HUES48 (cell line): ENCODE measurements at regions not wholly inside any gene's neighbourhood (a gene's known extent, or its start where the extent isn't known, plus 50 kb on each side); places are given as distances from the start of the nearest gene placed in this dataset.

Experiments
- H3K27ac ChIP-seq: one replicate; pipeline ENCODE4 v1.7.0; 2013; ENCODE audit warnings: low read depth, low read length, inconsistent platforms
- H3K27me3 ChIP-seq: 2 replicates; pipeline ENCODE4 v1.6.1; 2013; ENCODE audit warnings: mild to moderate bottlenecking, low read length; ENCODE audit not compliant: control insufficient read depth, insufficient read depth
- H3K36me3 ChIP-seq: 2 replicates; pipeline ENCODE4 v1.6.1; 2013; ENCODE audit warnings: low read length; ENCODE audit not compliant: control insufficient read depth, insufficient read depth
- H3K4me1 ChIP-seq: 2 replicates; pipeline ENCODE4 v1.6.1; 2013; ENCODE audit warnings: mild to moderate bottlenecking, low read length; ENCODE audit not compliant: control insufficient read depth, insufficient read depth
- H3K4me3 ChIP-seq: 2 replicates; pipeline ENCODE4 v1.5.1; 2013; ENCODE audit warnings: mild to moderate bottlenecking, low read depth, low read length
- H3K9ac ChIP-seq: 2 replicates; pipeline ENCODE4 v1.6.1; 2013; ENCODE audit warnings: mild to moderate bottlenecking, low read depth, low read length, moderate library complexity
- H3K9me3 ChIP-seq: 2 replicates; pipeline ENCODE4 v1.6.1; 2013; ENCODE audit warnings: low read length; ENCODE audit not compliant: control insufficient read depth, insufficient read depth

- Histone ChIP-seq H3K4me1 (no peaks in the 10 kb centered on the region), H3K27me3 (no peaks in the 10 kb centered on the region), H3K36me3 (no peaks in the 10 kb centered on the region), H3K4me3 (no peak overlapping the region), H3K9me3 (no peaks in the 10 kb centered on the region), H3K9ac (no peak overlapping the region), H3K27ac (no peak overlapping the region)
Measured at GRCh38 chr5:175242207-175242606, 201.8 kb downstream of the DRD1 start.

GRCh38 chr5:175238326-175238725 is 205.7 kb downstream of the DRD1 start:
- no peak overlapping the region for H3K27ac ChIP-seq
- H3K4me3 ChIP-seq, result no peak overlapping the region
- no peaks in the 10 kb centered on the region for H3K4me1 ChIP-seq
- H3K9me3 ChIP-seq, result no peaks in the 10 kb centered on the region
- H3K36me3 ChIP-seq, result no peaks in the 10 kb centered on the region
- no peak overlapping the region for H3K9ac ChIP-seq
- no peaks in the 10 kb centered on the region for H3K27me3 ChIP-seq

DNA sequence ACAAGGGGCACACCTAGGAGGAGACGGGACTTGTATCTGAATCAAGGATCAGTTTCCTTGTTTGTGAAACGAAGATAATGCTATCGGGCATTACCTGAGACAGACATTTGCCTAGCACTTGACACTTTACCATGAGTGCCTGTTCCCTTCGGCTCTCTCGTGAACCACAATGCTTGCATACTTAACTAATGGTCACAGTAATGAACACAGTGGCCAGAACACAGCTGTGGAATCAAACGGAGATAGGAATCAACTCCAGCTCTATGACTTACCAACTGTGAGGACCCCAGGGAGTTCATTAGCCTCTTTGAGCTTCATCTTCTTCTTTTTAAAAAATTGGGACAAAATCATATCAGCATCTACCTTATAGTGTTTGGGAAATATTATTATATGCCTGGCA is 207.8 kb downstream of the DRD1 start:
- Histone ChIP-seq H3K9ac (no peak overlapping the region), H3K4me1 (no peaks in the 10 kb centered on the region), H3K4me3 (no peak overlapping the region), H3K36me3 (no peaks in the 10 kb centered on the region), H3K27ac (no peak overlapping the region), H3K27me3 (no peaks in the 10 kb centered on the region), H3K9me3 (no peaks in the 10 kb centered on the region)

DNA sequence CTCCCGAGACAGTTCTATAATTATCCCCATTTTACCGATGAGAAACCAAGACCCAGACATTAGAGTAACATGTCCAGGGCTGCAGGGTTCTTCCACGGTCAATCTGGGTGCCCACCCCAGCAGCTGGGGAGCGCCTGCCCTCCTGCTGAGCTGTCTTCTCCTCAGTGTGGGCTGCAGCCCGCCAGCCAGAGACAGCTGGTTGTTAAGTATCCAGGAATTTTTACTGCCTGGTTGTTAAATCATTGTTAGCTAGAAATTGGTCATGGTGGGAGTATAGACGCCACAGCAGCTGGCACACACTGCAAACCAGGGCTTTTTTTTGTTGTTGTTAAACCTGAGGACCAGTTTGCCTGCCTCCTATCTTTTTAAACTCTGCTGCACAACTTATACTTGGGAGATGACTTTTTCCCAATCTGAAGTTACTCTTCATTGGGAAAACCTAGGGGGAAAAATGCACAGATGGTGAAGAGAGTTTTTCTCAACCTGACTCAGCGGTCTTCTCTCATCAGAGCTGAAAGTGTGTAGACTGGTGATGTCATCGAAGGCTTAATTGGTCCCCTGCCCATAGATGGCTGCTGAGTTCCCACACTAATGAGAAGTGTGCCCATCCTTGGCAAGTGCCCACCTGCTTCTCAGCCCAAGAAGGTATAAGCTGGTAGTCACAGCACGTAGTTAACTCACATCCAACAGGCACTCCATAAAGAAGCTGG is 208.6 kb downstream of the DRD1 start:
- Histone ChIP-seq H3K36me3 (no peaks in the 10 kb centered on the region), H3K9ac (no peak overlapping the region), H3K4me1 (no peaks in the 10 kb centered on the region), H3K27ac (no peak overlapping the region), H3K27me3 (no peaks in the 10 kb centered on the region), H3K4me3 (no peak overlapping the region), H3K9me3 (no peaks in the 10 kb centered on the region)

DNA sequence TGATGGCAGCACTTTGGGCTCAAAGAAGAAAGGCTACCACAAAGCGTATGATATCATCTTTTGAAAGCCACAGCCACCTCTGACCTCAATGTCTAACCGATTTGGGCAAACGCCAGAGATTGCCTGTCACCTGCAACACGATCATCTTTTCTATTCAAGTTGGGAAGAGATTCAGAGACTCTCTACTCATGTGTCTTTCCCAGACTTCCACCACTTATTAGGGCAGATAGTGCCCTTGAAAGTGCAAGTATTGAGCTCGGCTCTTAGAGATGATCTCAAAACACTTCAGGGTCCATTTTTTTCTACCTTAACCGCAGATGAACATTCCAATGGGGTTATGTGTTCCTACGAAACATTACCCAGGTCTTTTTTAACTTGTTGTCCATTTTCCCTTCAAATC is 213.7 kb downstream of the DRD1 start:
- H3K9me3 ChIP-seq, result no peaks in the 10 kb centered on the region
- H3K36me3 ChIP-seq, result no peaks in the 10 kb centered on the region
- H3K27me3 ChIP-seq, result no peaks in the 10 kb centered on the region
- H3K4me1 ChIP-seq, result no peaks in the 10 kb centered on the region
- no peak overlapping the region for H3K9ac ChIP-seq
- H3K27ac ChIP-seq, result no peak overlapping the region
- no peak overlapping the region for H3K4me3 ChIP-seq

- Histone ChIP-seq H3K27ac (no peak overlapping the region), H3K4me3 (no peak overlapping the region), H3K9ac (no peak overlapping the region), H3K27me3 (no peaks in the 10 kb centered on the region), H3K36me3 (no peaks in the 10 kb centered on the region), H3K9me3 (no peaks in the 10 kb centered on the region), H3K4me1 (peaks cover 6% of the 10 kb centered on the region; the same call in 1 of the 2 replicates)
Measured at GRCh38 chr5:175226506-175226905, 217.5 kb downstream of the DRD1 start.

DNA sequence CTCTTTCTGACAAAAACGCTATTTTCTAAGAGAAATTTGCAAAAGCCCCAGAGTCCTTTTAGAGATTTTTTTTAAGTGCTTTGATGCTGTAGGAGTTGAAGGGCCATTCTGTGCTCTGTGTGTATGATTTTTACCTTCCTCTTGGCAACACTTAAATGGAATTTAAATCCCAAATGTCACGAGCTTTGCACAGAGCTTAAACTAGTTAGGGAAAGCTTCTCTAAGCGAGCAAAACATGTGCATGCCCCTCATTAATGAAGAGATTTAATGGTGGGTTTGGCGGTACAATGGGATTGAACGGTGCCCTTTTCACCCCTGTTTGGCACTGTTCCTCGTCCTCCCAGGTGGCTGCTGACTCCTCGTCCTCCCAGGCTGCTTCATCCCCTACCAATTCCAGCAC is 220.7 kb downstream of the DRD1 start:
- H3K4me3 ChIP-seq, result no peak overlapping the region
- H3K9me3 ChIP-seq, result no peaks in the 10 kb centered on the region
- H3K9ac ChIP-seq, result no peak overlapping the region
- H3K27ac ChIP-seq, result no peak overlapping the region
- peaks cover 6% of the 10 kb centered on the region; the same call in 1 of the 2 replicates for H3K4me1 ChIP-seq
- H3K36me3 ChIP-seq, result no peaks in the 10 kb centered on the region
- no peaks in the 10 kb centered on the region for H3K27me3 ChIP-seq

DNA sequence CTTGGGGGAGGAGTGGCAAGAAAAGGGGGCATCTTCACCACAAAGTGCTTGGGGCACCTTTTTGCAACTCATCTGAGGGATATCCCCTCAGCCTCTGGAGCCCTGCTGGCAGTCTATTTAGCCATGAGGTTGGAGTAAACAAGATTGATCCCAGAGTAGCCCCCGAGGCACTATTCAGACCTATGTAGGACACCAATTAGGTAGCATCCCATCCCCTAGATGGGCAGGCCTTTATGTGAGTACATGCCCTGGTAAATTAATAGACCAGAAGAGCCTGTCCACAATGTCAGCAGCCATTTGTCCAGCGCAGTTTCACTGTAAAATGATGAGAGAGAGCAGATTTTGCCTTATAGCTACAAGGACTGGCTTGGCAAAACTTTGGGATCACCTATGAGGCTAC is 221.4 kb downstream of the DRD1 start:
- Histone ChIP-seq H3K9me3 (no peaks in the 10 kb centered on the region), H3K27me3 (no peaks in the 10 kb centered on the region), H3K27ac (no peak overlapping the region), H3K9ac (no peak overlapping the region), H3K4me1 (peaks cover 6% of the 10 kb centered on the region; the same call in 1 of the 2 replicates), H3K36me3 (no peaks in the 10 kb centered on the region), H3K4me3 (no peak overlapping the region)

- Histone ChIP-seq H3K27ac (no peak overlapping the region), H3K4me1 (peaks cover 6% of the 10 kb centered on the region; the same call in 1 of the 2 replicates), H3K27me3 (no peaks in the 10 kb centered on the region), H3K36me3 (no peaks in the 10 kb centered on the region), H3K9ac (no peak overlapping the region), H3K9me3 (no peaks in the 10 kb centered on the region), H3K4me3 (no peak overlapping the region)
Measured at GRCh38 chr5:175220549-175220948, 223.4 kb downstream of the DRD1 start.

DNA sequence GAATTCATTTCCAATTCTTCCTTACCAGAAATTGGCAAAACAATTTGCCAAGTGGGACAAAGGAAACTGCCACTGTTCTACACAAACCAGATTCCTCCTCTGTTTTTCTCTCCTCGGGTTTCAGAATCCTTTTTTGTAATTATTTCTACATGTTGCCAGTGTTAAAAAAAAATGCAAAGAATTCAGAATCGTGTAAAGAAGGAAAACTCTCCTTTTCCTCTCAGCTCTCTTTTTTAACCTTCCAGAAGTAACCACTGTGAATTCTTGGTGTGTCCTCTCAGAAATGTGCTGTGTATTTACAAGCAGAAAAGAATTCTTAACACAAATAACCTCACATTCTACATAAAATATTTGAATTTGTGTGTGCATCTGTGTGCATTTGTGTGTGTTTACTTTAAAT is 224.6 kb downstream of the DRD1 start:
- H3K4me3 ChIP-seq, result no peak overlapping the region
- no peaks in the 10 kb centered on the region for H3K9me3 ChIP-seq
- H3K27ac ChIP-seq, result no peak overlapping the region
- H3K27me3 ChIP-seq, result no peaks in the 10 kb centered on the region
- H3K36me3 ChIP-seq, result no peaks in the 10 kb centered on the region
- H3K4me1 ChIP-seq, result peaks cover 6% of the 10 kb centered on the region; the same call in 1 of the 2 replicates
- H3K9ac ChIP-seq, result no peak overlapping the region

GRCh38 chr5:175216991-175217390 is 227.0 kb downstream of the DRD1 start:
- Histone ChIP-seq H3K36me3 (no peaks in the 10 kb centered on the region), H3K27me3 (no peaks in the 10 kb centered on the region), H3K4me3 (no peak overlapping the region), H3K9ac (no peak overlapping the region), H3K9me3 (no peaks in the 10 kb centered on the region), H3K27ac (no peak overlapping the region), H3K4me1 (no peaks in the 10 kb centered on the region)
